ENCODE measurements at regions not wholly inside any gene's neighbourhood (a gene's known extent, or its start where the extent isn't known, plus 50 kb on each side); places are given as distances from the start of the nearest gene placed in this dataset.

DNA sequence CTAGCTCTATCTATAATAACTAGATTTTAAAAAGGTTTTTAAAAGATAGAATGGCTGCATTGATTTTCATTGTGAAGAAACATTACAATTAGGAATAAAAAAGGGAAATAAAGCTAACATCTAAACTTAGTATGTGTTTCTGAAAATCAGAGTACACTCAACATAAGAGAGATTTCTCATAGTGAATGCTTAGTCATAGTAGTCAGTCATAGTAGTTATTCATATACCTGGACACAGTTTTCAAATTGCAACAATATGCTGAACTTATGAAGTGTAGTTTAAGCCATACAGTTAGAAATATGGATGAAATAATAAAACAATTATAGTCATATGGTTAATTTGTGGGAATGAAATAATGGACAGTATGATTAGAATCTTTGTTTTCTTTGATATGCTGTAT, 273.0 kb upstream of the CTNND2 start:
- Histone ChIP-seq H3K27ac (ENCODE audit: low read depth in 1 of 2, low read length in 1 of 2) (no peak overlapping the region), H3K4me3 (no peak overlapping the region), H3K9ac (ENCODE audit: insufficient read depth in 1 of 2, low read length in 2 of 2) (no peak overlapping the region), H3K4me1 (ENCODE audit: control insufficient read depth in 5 of 5, insufficient read depth in 5 of 5, low read length in 5 of 5) (no peaks in the 10 kb centered on the region), H3K9me3 (ENCODE audit: control insufficient read depth in 4 of 4, insufficient read depth in 3 of 4, low read length in 3 of 4) (no peaks in the 10 kb centered on the region), H3K27me3 (ENCODE audit: control insufficient read depth in 3 of 3, insufficient read depth in 3 of 3, low read length in 2 of 3) (no peaks in the 10 kb centered on the region), H3K36me3 (ENCODE audit: control insufficient read depth in 4 of 4, insufficient read depth in 4 of 4, low read length in 4 of 4) (no peaks in the 10 kb centered on the region)
- DNase-seq (no peak), ATAC-seq (ENCODE audit: insufficient read depth, low FRiP score) (no peak)
- TF ChIP-seq CTCF (IDR thresholded peaks at IDR 0.05; ENCODE audit: control extremely low read depth, extremely low read depth) = no peak

DNA sequence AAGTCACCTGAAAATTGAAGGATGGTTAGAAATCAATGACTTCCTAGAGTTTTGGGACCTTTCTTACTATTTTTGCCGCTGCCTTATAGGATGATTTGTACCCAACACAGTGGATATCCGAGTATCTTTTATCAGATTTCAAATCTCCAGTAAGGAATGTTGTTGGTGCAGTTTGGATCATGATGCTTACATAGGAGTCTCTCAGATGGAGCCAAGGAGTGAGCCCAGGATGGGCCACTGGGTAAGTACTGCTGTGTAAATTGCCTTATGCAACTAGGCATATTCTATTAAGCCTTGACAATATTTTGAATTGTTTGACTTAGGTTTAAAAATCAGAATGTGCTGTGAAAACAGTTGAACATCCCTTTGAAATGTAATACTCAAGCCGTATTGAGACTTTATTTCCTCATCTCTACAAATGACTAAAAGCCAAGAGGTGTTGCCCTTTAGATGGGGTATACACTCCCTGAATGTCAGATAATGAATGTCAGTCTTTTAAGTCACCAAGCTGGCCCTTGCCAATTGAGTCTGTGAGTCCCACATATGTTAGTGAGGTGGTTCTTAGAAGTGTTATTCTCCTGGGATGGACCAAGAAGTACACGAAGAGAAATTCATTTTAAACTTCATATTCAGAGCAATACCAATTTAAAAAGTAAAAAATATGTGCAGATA, 271.8 kb upstream of the CTNND2 start:
- DNase-seq = no peak
- no peak for TF ChIP-seq CTCF (IDR thresholded peaks at IDR 0.05; ENCODE audit: control extremely low read depth, extremely low read depth)
- H3K4me1 ChIP-seq (ENCODE audit: control insufficient read depth in 5 of 5, insufficient read depth in 5 of 5, low read length in 5 of 5) = no peaks in the 10 kb centered on the region
- H3K4me3 ChIP-seq = no peak overlapping the region
- ATAC-seq (ENCODE audit: insufficient read depth, low FRiP score) = no peak
- no peak overlapping the region for H3K9ac ChIP-seq (ENCODE audit: insufficient read depth in 1 of 2, low read length in 2 of 2)
- 50 to 55% methylated on average over 4 of the region's 4 CpGs for WGBS, 2 donors
- no peaks in the 10 kb centered on the region for H3K36me3 ChIP-seq (ENCODE audit: control insufficient read depth in 4 of 4, insufficient read depth in 4 of 4, low read length in 4 of 4)
- no peaks in the 10 kb centered on the region for H3K27me3 ChIP-seq (ENCODE audit: control insufficient read depth in 3 of 3, insufficient read depth in 3 of 3, low read length in 2 of 3)
- no peaks in the 10 kb centered on the region for H3K9me3 ChIP-seq (ENCODE audit: control insufficient read depth in 4 of 4, insufficient read depth in 3 of 4, low read length in 3 of 4)
- H3K27ac ChIP-seq (ENCODE audit: low read depth in 1 of 2, low read length in 1 of 2) = no peak overlapping the region

DNA sequence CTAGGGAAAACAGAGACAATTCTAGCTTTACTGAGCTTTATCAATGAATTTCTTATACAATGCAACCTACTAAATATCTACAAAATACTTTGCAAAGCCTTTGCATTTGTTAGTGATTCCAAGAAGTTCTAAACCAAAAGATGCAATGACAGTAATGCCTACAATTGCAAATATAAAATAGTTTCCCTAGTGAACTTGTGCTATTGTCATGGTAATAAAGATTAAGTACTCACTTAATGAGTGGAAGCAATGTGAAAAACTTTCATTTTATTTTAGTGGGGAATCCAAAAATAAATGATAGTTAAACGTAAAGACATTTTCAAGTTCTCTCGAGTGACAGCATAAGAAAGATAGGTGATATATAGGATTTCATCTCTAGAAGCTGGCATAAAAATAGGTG, 270.5 kb upstream of the CTNND2 start:
- Histone ChIP-seq H3K4me3 (no peak overlapping the region), H3K9me3 (ENCODE audit: control insufficient read depth in 4 of 4, insufficient read depth in 3 of 4, low read length in 3 of 4) (no peaks in the 10 kb centered on the region), H3K4me1 (ENCODE audit: control insufficient read depth in 5 of 5, insufficient read depth in 5 of 5, low read length in 5 of 5) (no peaks in the 10 kb centered on the region), H3K9ac (ENCODE audit: insufficient read depth in 1 of 2, low read length in 2 of 2) (no peak overlapping the region), H3K27me3 (ENCODE audit: control insufficient read depth in 3 of 3, insufficient read depth in 3 of 3, low read length in 2 of 3) (no peaks in the 10 kb centered on the region), H3K27ac (ENCODE audit: low read depth in 1 of 2, low read length in 1 of 2) (no peak overlapping the region), H3K36me3 (ENCODE audit: control insufficient read depth in 4 of 4, insufficient read depth in 4 of 4, low read length in 4 of 4) (no peaks in the 10 kb centered on the region)
- DNase-seq (no peak), ATAC-seq (ENCODE audit: insufficient read depth, low FRiP score) (no peak)
- WGBS, 2 donors = 66 to 71% methylated on average over 2 of the region's 2 CpGs
- no peak for TF ChIP-seq CTCF (IDR thresholded peaks at IDR 0.05; ENCODE audit: control extremely low read depth, extremely low read depth)

GRCh38 chr5:12169536-12169935, 265.3 kb upstream of the CTNND2 start:
- Histone ChIP-seq H3K9me3 (ENCODE audit: control insufficient read depth in 4 of 4, insufficient read depth in 3 of 4, low read length in 3 of 4) (no peaks in the 10 kb centered on the region), H3K4me3 (no peak overlapping the region), H3K27ac (ENCODE audit: low read depth in 1 of 2, low read length in 1 of 2) (no peak overlapping the region), H3K27me3 (ENCODE audit: control insufficient read depth in 3 of 3, insufficient read depth in 3 of 3, low read length in 2 of 3) (no peaks in the 10 kb centered on the region), H3K36me3 (ENCODE audit: control insufficient read depth in 4 of 4, insufficient read depth in 4 of 4, low read length in 4 of 4) (no peaks in the 10 kb centered on the region), H3K4me1 (ENCODE audit: control insufficient read depth in 5 of 5, insufficient read depth in 5 of 5, low read length in 5 of 5) (no peaks in the 10 kb centered on the region), H3K9ac (ENCODE audit: insufficient read depth in 1 of 2, low read length in 2 of 2) (no peak overlapping the region)
- no peak for ATAC-seq (ENCODE audit: insufficient read depth, low FRiP score)
- TF ChIP-seq CTCF (IDR thresholded peaks at IDR 0.05; ENCODE audit: control extremely low read depth, extremely low read depth) = no peak
- DNase-seq = no peak
- 61 to 66% methylated on average over 1 of the region's 1 CpG for WGBS, 2 donors

Measured in lung (tissue), 11 donors.